ENCODE measurements at regions not wholly inside any gene's neighbourhood (a gene's known extent, or its start where the extent isn't known, plus 50 kb on each side); places are given as distances from the start of the nearest gene placed in this dataset.

- TF ChIP-seq CTCF (IDR thresholded peaks at IDR 0.05; ENCODE audit: low read depth, low read length, poor library complexity, severe bottlenecking) (no peak), EZH2phosphoT487 (IDR thresholded peaks at IDR 0.05; ENCODE audit: borderline replicate concordance, low read length) (no peak)
Measured at GRCh38 chr11:28939381-28939780, 831.2 kb downstream of the METTL15 start.

Measured in DOHH2 (cell line).